Stimulated activated CD4-positive, alpha-beta T cell treated with anti-CD3 and anti-CD28 coated beads, TNF-alpha, amount 100 ng/mL, for 24 hours (primary cell): ENCODE measurements at regions not wholly inside any gene's neighbourhood (a gene's known extent, or its start where the extent isn't known, plus 50 kb on each side); places are given as distances from the start of the nearest gene placed in this dataset.
"Not testable (repeated sequence)": the region's sequence is repeated elsewhere in the genome, so short reads cannot be mapped to it uniquely, and the experiment has no call there.

Experiments
- DNase-seq, 3 experiments: peaks; one replicate each; pipeline ENCODE4 v3.0.0-alpha.2; 2020; ENCODE audit warnings: low read depth in 3 of 3

DNA sequence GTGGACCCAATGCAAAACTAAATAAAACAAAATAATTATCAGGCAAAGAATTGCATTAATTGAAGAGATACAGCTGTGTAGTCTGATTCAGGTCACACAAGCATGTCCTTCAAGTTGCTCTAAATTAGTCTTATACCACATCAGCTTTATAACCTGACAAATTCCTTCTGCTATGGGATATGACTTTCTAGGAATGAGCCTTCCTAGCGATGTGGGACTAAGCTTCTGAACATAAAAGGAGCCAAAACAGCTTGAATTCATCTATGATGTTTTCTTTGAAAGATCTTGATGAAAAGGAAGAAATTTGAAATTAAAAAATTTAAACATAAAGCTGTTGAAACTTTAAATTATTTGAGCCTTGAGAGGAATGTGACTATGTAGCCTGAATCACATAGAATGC lies 1409.1 kb downstream of the CDH11 start:
- no peak for DNase-seq

DNA sequence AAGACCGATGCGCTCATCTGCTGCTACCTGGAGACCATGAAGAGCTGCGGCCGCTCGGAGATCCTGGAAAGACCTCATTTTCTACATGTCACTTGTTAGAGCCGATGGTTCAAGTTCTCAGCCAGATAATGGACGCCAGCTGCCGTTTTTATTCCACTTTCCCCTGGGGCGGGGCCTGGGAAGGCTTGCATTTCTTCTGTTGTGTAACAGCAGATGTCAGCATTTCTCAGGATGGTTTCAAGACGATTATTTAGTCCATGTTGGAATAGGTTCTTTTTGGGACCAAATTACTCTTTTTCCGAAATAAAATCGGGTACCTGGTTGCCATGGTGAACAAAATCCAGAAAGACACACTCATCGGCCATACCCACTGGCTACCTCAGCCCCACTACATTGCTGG lies 1418.3 kb downstream of the CDH11 start:
- no peak for DNase-seq

DNA sequence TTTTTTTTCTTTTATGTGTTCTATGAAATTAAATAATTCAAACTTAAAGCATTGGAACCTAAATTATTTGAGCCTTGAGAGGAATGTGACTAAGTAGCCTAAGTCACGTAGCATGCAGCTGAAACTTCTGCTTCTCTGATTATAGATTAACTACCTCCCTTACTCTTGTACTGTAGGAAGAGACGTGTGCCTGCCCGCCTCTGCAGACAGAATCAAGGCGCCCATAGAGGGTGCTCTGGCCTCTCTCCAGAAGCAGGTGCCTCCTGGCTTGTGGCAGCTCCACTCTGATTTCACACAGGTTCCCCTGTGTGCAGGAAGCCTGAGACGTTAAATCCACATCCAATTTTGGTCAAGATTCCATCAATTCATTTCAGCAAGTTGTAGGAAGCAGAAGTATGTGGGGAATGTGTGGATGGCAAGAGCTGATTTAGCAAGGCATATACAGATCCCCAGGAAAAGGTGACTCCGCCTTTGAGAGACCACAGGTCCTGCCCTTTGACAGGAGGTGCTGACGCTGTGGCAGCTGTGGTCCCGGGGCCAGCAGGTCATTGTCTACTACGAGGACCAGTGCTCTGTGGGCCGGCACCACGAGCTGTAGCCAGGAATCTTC lies 1418.8 kb downstream of the CDH11 start:
- DNase-seq: no peak

DNA sequence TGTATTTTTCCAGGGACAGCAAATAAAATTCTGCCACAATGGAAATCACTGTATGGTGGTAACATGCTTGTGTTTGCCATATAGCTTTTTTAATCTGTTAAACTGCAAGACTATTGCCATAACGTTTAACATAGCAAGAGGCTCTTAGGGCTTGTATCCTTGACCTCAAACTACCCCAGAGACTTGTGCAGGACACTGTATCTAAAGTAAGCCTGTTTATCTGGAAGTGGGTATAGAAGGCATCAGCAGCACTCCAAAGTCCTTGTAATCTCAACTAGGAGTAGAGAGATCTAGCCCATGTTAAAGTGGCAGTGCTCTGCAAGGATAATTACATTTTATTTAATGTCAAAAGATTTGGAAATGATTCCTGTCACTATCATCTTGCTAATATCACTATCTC lies 1424.1 kb downstream of the CDH11 start:
- no peak for DNase-seq

DNA sequence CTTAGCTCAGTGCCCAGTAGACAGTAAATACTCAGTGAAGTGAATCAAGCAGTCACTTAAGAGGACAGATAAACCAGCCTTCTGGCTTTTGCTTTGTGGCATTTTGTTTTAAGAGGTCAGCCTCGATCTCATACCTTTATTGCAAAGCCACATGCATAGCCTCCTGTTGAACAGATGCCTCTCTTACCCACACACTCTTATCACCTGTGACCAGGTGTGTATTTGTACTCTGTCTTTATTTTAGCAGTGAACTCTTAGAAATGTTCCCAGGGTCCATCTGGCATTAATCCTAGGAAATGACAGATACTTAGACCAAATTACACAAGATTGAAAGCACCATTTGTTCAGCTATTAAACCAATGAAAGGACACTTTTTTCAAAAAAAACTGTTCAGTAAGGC lies 1426.5 kb downstream of the CDH11 start:
- DNase-seq: no peak

DNA sequence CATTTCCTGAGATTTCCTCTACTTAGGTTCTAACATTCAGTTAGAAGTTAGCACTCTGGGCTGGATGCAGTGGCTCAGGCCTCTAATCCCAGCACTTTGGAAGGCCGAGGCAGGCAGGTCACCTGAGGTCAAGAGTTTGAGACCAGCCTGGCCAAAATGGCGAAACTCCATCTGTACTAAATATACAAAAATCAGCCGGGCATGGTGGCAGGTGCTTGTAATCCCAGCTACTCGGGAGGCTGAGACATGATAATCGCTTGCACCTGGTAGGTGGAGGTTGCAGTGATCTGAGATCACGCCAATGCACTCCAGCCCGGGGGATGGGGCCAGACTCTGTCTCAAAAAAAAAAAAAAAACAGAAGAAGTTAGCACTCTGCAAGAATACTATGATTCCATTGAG lies 1430.9 kb downstream of the CDH11 start:
- no peak for DNase-seq

DNA sequence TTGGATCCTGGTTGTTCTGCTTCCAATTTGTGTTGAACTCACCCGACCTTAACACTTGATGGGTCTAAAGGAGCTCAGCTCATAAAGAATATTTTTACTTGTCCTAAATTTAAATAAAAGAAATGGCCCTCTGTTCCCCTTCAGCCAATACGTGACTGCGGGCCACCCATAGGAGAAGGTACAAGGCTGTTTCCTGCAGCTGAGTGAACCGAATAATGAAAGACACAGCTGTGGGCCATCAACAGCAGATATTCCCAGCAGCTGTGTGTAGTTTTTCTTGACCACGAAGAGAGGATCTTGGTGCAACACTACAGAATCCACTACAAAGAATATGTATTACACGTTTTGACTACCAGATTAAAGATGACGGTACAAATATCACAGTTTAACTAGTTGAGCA lies 1431.6 kb downstream of the CDH11 start:
- DNase-seq: no peak

DNA sequence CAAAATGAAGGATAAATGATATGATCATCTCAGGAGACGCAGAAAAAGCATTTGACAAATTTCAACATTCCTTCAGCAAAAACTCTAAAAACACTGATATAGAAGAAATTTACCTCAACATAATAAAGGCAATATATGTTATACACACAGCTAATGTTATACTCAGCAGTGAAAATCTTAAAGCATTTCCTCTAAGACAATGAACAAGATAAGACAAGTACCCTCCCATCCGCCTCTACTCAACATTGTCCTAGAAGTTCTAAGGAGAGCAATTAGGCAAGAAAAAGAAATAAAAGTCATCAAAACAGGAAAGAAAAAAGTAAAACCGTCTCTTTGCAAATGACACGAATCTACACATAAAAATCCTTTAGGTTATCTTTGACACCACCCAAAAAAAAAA lies 1432.8 kb downstream of the CDH11 start:
- no peak for DNase-seq

DNA sequence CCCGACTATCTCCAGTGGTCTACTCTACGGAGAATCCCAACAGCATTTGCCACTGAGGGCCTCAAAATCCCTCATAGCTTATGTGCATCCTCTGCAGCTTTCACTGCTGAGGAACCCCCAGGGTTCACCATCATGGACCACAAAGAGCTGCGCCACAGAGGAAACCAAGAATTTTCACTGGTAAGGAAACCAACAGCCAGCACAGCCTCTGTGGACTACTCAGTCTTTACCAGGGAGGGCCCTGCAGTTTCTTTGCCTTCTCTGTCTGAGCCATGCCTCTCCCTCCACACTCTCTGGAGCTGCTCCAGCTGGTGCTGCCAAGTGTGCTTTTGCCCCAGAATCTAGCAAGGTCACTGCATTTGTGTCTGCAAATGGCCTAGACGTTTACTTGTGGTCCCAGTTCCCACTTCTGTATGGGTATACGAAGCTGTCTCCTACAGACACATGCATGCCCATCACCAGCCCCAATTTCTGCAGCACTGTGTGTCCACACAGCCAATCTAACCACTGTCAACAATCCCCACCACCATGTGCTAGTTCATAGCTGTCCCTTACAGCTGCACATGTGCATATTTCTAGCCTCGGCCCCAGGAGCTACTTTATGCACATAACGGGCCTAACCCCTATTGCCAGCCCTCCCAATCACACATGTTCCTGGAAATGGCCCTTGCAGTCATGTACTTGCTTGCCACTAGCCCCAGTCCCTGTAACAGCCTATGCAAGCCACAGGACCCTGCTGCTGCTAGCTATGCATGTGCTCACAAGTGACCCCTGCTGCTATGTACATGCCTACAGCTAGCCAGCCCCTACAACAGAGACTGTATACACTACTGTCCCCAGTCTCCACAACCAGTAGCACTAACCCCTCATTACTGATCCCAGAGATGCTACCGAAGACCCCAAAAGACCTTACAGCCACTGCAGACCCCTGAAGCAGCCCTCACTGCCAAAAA lies 1437.4 kb downstream of the CDH11 start:
- no peak for DNase-seq

DNA sequence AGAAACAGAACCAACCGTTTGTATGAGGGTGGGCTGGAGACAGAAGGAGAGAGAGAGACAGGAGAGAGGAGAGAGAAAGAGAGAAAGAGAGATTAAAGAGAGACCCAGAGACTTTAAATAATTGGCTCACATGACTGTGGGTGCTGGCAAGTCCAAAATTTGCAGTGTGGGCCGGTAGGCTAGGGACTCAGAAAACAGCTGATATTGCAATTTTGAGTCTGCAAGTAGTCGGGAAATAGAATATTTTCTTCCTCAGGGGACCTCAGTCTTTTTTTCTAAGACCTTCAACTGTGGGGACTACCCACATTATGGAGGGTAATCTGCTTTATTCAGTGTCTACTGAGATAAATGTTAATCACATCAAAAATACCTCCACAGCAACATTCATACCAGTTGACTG lies 1439.0 kb downstream of the CDH11 start:
- no peak for DNase-seq

DNA sequence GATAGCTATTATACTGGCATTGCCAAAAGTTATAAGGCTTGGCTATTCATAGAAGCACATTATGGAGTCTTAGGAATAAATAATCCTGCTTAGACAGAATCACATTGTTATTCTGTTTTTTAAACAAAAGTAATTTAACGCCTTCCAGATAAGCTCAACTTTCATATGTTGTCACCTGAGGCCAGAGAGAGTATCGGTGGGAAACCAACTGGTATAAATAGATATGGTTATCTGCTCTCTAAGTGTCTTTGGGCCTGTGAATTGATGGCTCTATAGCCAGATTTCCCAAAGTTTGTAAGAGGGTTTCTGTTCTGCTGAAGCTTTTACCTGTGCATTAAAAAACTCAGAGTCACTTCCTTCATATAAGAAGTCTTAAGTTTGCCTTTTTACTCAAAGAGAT lies 1449.4 kb downstream of the CDH11 start:
- DNase-seq: no peak

DNA sequence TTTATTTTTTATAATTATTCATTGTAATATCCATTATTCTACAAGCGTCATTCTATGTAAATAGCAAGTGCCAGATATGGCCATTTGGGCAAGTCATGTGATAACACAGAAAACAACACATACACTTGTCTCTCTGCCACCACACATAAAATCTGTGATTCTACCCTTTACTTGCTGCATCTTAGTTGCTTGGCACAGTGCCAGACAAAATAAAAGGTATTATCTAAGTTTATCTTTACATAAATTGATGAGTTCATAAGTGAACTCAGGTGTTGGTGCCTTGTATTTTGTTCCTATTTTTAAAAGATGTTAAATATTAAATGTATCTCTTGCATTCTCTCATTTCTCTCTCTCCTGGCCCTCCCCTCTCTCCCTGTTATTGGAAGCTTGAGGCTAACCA lies 1458.7 kb downstream of the CDH11 start:
- DNase-seq: no peak

DNA sequence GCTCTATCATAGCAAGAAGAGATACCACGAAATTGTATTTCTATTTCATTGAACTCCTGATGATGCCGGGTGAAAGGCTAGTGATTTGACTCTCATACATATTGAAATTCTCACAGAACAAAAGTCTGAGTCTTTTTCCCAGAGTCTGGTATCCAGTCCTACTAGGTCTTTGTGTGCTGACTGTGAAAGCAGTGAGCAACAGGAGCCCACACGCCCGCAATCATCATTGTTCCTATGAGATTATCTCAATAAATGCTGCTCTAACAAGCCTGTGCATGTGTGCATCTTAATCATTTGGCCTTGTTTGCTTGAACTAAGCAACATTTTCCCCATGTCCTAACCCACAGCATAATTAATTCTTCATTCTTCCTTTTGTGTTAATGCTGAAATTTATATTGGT lies 1466.0 kb downstream of the CDH11 start:
- DNase-seq: no peak

DNA sequence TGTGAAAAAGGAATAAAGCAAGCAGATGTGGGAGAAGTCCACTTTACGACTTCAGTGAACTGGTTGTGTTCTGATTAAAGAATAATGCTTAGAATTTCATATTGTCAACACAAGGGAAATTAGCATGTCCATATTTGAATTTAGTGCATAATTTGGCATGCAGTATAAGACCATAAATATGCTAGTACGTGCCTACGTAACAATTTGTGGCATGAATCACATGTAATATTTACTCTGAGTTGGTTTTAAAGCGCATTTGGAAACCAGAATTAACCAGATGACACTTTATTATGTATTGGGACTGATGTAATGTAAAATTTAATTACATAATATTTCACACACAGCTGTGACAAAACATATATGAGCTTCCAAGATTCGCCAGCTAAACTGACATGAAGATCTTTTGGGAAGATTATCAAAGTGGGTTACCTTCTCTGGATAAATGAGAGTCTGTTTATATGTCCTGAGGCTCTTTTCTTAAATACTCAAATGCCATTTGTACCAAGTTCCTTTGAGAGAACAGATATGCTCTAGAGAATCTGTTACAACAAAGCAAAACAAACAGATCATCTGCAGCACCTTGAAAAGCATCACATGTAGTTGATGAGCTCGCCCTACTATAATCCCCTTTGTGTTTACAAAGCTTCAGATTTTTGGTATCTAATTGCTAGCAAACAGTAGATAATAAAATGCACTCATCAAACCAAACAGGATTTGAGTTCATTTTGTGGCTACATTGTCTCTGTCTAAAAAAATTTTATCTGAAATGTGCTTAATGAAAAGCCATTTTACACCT lies 1468.6 kb downstream of the CDH11 start:
- DNase-seq: no peak

DNA sequence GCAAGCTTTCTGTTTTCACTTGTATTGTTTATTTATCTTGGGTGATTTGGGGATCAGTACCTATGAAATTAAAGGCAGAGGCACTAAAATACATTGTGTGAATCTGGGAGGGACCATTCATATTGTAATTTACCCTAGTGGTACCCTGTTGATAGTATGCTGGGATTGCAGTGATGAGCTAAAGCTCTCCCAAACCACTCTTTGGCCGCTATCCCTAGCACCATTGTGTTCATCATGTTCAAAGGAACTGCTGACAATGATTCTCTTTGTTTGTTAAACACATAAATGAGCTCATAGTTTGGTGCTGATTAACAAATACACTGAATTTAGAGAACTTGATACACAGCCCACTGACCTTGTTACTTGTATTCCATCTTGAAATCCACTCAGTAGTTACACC lies 1469.8 kb downstream of the CDH11 start:
- no peak for DNase-seq

DNA sequence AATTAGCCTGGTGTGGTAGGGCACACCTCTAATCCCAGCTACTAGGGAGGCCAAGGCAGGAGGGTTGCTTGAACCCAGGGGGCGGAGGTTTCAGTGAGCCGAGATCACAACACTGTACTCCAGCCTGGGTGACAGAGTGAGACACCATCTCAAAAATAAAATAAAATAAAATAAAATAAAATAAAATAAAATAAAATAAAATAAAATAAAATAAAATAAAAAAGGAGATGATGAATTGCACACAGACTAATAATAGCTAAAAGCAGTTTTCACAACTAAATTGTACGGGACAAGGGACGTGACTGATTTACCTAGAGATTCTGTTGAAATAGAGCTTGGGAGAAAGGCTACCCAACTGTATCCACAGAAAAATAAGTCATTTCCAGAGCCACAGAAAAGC lies 1471.3 kb downstream of the CDH11 start:
- DNase-seq: no peak

DNA sequence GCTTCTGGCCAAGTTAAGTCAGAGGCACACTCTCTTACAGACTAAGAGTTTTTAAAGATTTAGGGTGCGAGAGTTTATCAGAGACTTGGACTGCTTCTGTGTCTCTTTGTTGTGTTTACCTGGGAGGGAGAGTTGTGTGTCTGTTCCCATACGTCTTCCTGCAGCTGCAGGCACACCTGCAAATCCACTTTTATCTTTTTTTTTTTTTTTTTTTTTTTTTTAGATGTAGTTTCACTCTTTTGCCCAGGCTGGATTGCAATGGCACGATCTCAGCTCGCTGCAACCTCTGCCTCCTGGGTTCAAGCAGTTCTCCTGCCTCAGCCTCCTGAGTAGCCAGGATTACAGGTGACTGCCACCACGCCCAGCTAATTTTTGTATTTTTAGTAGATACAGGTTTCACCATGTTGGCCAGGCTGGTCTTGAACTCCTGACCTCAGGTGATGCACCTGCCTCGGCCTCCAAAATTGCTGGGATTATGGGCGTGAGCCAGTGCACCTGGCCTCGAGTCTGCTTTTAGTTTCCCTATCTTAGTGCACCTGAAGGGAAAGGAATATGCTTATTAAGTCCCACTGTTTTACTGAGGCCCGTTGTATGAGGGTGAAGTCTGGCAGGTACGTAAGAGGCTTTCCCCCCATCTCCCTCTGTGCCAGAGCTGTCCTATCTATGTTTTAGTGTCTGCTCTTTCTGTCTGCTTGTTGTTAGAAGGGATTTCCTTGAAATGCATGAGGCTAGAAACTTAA lies 1488.0 kb downstream of the CDH11 start:
- not testable (repeated sequence) for DNase-seq

DNA sequence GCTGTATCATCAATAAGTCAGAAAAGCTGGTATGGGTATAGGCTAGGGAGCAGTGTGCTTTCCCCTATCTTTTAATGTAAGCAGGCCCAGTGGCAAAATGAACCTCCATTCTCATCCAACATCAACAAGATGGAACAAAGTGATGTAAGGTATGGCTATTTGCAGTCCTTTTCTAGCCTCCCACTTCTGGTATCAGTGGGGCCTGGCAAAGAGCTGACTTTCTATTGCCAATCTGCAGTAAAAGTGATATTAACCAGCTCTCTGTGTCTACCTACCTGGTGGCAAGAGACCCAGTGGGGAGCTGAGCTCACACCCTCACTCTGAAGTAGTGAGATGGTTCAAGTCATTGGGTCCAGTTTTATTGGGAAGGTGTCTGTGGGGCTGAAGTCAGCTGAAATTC lies 1492.6 kb downstream of the CDH11 start:
- DNase-seq: no peak

DNA sequence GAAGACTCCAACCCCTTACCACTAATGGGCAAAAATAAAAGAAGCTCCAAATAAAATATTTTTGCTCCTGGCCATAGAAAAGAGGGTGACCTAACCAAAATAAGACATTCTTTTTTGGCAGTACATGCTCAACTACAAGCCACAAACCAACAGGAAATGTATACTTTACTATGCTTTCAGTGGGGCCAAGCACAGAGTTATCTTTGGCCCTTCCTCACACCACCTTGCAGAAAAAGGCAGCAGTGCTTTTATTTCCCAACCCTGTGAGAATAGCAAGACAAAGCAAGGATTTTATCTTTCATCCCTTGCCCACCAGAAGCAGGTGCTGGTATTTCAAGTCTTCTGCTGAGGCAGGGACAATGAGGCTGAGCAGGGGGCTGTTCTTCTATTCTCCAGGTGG lies 1493.1 kb downstream of the CDH11 start:
- no peak for DNase-seq

DNA sequence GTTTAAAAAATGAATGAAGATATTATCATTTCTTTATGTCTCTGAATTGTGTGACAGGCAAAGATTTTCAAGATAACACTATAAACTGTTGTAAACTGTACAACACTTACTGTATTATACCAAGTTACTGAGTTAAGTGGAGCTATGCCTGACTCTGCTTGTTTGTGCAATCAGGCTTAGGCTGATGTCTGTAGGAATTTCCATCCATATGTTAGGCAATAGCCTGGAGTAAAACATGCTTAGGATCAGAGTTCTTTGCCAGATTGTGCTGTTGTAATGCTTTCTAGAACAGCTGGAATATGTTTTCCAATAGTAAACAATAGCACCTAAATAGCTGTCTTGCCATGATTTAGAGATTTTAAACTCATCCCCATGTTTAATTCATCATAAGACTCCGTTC lies 1496.7 kb downstream of the CDH11 start:
- DNase-seq: no peak

DNA sequence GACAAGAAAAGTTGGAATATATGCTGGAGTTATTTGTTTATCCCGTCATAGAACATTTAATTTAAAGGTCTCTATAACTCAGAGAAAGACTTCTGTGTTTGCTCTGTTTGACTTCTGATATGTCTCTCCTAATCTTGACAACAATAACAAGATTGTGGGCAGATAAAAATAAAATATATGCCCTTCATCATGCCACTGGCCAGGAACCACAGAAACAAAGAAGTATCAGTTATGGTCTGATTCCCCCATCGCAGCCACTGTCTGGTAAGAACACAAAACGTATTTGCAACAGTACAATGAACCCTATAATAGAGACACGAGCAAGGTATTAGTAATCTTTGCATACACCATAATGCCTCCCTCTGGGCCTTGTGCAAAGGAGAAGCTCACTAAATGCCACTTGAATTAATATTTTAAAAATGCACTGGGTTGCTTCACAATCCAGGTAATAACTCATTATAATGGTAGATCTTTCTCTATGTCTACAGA lies 1498.3 kb downstream of the CDH11 start:
- DNase-seq: no peak
